Transverse colon (tissue), 4 donors: ENCODE measurements at regions not wholly inside any gene's neighbourhood (a gene's known extent, or its start where the extent isn't known, plus 50 kb on each side); places are given as distances from the start of the nearest gene placed in this dataset.
"Not testable (repeated sequence)": the region's sequence is repeated elsewhere in the genome, so short reads cannot be mapped to it uniquely, and the experiment has no call there.

ENCODE experiments used
- DNase-seq: peaks from one replicate; pipeline ENCODE4 v3.0.0-alpha.2; 2019
- H3K27ac ChIP-seq, 4 donors: fragments of 200-600 bp; sonication (generic); 2 replicates each; pipeline ENCODE4 v1.5.1; 2016 to 2018; ENCODE audit warnings: inconsistent platforms in 4 of 4
- H3K27me3 ChIP-seq: fragments of 200-600 bp; sonication (generic); 2 replicates; pipeline ENCODE4 v1.5.1; 2017; ENCODE audit warnings: inconsistent platforms
- H3K36me3 ChIP-seq, 4 donors: fragments of 200-600 bp; sonication (generic); 2 replicates each; pipeline ENCODE4 v1.5.1; 2017 to 2019; ENCODE audit warnings: inconsistent platforms in 4 of 4
- H3K4me1 ChIP-seq, 4 donors: fragments of 200-600 bp; sonication (generic); 2 replicates each; pipeline ENCODE4 v1.5.1; 2017 to 2020; ENCODE audit warnings: inconsistent platforms in 4 of 4
- H3K4me3 ChIP-seq, 4 donors: fragments of 200-600 bp; sonication (generic); 1 replicate in 1 of 4; 2 replicates in 3 of 4; pipeline versions ENCODE4 v1.5.1 to v1.6.1; 2017 to 2019; ENCODE audit warnings: inconsistent platforms in 4 of 4
- H3K9me3 ChIP-seq, 2 donors: fragments of 200-600 bp; sonication (generic); 2 replicates each; pipeline ENCODE4 v1.5.1; 2017 to 2019; ENCODE audit warnings: inconsistent platforms in 2 of 2
- EP300 ChIP-seq: sonication (generic); formaldehyde crosslinking; IDR thresholded peaks from one replicate; pipeline ENCODE4 v1.6.1; 2017; ENCODE audit warnings: antibody characterized with exemption, low read depth
- POLR2A ChIP-seq: fragments of 450-650 bp; IDR thresholded peaks from one replicate; pipeline ENCODE4 v1.6.1; 2016; ENCODE audit warnings: antibody characterized with exemption, mild to moderate bottlenecking, moderate library complexity
- POLR2AphosphoS5 ChIP-seq, 3 donors: sonication (generic); formaldehyde crosslinking; IDR thresholded peaks; one replicate each; pipeline ENCODE4 v1.6.1; 2016; ENCODE audit warnings: antibody characterized with exemption in 3 of 3
- WGBS, 2 donors: methylation state at CpG; one replicate each; pipeline ENCODE4 v1.1.5; 2018; ENCODE audit warnings: low coverage in 1 of 2; 5-methylcytosine and 5-hydroxymethylcytosine counted together
- in situ Hi-C, 4 donors: fragments of 200-750 bp; cut with MboI; loops; one replicate each; pipeline versions ENCODE4 v1.15.0 to v1.15.1; 2017; ENCODE audit warnings: low sequenced_read_pairs in 3 of 4, low pct_ligation_motif_present in 1 of 4, low pct_unique_long_range_greater_than_20kb in 1 of 4
- intact Hi-C: fragments of 100-400 bp; cut with DNase I; formaldehyde crosslinking; loops from one replicate; pipeline ENCODE4 v1.15.1; 2023; ENCODE audit warnings: low total_unique reads
- TF ChIP-seq, protein P1 (sequence below), 5 experiments: fragments of 200-600 bp in 3 of 5; fragments of 450-650 bp in 2 of 5; sonication (generic) in 3 of 5; IDR thresholded peaks; 1 replicate in 2 of 5; 2 replicates in 3 of 5; pipeline ENCODE4 v1.5.1; 2016 to 2017; ENCODE audit warnings: antibody characterized with exemption in 5 of 5, inconsistent platforms in 3 of 5, mild to moderate bottlenecking in 2 of 5, moderate library complexity in 1 of 5

DNA sequence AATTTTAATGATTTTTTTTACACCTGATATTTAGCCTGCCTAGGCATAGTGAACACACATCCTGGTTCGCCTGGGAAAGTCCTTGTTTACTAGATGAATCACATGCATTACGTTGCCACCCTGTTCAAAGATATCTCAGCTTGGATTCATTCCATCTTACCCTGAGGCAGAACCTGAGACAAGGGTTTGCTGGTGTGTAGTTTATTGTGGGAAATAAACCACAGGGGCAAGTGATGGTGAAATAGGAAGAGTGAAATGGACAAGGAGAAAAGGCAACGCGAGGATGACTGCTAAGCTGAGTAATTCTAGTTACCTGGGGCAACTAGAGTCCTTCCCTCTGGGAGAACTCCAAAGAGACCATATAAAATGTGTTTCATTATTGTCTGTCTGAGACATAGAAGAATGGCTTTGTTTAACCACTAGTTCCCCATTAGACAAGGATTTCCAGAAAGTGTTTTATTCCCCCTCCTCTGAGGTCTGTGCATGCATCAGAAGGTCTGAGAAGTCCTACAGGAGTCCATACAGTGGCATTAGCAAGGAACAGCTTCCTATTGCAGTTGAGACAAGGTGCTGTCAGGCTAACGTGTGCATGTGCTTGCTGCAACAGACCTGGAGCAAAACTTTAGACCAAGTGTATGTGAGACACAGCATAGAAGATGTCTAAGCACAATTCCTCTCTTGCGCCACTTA lies 797.3 kb upstream of the FRG1 start:
- in situ Hi-C loops: no loop called here
- intact Hi-C loops: no loop called here
- no peak for DNase-seq
- 66 to 81% methylated on average over 2 to 6 of the region's 6 CpGs for WGBS, 2 donors
- TF ChIP-seq EP300 (no peak), POLR2A (no peak), POLR2AphosphoS5 (IDR thresholded peaks at IDR 0.05) (no peak)
- TF ChIP-seq, protein P1, sequence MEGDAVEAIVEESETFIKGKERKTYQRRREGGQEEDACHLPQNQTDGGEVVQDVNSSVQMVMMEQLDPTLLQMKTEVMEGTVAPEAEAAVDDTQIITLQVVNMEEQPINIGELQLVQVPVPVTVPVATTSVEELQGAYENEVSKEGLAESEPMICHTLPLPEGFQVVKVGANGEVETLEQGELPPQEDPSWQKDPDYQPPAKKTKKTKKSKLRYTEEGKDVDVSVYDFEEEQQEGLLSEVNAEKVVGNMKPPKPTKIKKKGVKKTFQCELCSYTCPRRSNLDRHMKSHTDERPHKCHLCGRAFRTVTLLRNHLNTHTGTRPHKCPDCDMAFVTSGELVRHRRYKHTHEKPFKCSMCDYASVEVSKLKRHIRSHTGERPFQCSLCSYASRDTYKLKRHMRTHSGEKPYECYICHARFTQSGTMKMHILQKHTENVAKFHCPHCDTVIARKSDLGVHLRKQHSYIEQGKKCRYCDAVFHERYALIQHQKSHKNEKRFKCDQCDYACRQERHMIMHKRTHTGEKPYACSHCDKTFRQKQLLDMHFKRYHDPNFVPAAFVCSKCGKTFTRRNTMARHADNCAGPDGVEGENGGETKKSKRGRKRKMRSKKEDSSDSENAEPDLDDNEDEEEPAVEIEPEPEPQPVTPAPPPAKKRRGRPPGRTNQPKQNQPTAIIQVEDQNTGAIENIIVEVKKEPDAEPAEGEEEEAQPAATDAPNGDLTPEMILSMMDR (IDR thresholded peaks at IDR 0.05): no peak
- no peaks in the 10 kb centered on the region for H3K27me3 ChIP-seq
- no peaks in the 10 kb centered on the region for H3K36me3 ChIP-seq
- no peak overlapping the region for H3K27ac ChIP-seq
- H3K4me3 ChIP-seq: no peak overlapping the region
- no peaks in the 10 kb centered on the region for H3K4me1 ChIP-seq
- no peaks in the 10 kb centered on the region for H3K9me3 ChIP-seq

DNA sequence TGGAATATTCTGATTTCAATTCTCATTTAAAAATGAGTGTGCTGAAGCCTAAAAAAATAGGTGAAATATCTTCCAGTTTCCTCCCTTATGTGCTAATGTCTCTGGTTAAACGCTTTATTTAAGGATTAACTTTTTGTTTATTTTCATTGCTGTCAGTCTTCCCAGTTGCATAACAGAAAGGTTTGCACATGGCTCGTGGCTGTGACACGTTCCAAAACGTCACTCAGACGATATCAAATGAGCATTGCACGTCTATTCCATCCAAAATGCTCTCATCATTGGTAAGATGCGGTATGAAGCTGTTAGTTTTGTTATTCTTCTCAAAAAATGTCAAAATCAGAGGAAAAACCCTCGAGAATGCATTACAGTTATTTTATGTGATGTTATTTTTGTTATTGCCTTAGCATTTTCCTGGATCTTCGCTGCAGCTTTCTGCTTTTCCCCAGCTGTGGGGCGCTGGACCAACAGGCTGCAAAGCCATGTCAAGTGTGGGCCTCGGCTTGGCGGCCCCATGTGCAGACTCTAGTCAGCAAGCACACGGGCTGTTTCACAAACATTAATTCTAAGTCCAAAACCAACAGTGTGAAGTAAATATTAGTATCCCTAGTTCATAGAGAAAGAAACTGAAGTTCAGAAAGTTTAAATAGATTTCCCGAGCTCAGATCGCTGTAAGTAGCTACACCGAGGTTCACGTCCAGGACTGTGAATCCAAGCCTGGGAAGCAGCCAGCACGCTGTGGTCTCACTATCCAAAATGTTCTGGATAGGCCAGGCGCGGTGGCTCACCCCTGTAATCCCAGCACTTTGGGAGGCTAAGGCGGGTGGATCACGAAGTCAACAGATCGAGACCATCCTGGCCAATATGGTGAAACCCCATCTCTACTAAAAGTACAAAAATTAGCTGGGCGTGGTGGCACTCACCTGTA lies 793.4 kb upstream of the FRG1 start:
- no peak overlapping the region for H3K27ac ChIP-seq
- no peaks in the 10 kb centered on the region for H3K27me3 ChIP-seq
- 50 to 65% methylated on average over 13 to 24 of the region's 24 CpGs for WGBS, 2 donors
- TF ChIP-seq POLR2A (no peak), POLR2AphosphoS5 (IDR thresholded peaks at IDR 0.05) (no peak), EP300 (no peak)
- TF ChIP-seq, protein P1 (IDR thresholded peaks at IDR 0.05): no peak
- H3K36me3 ChIP-seq: no peaks in the 10 kb centered on the region
- in situ Hi-C loops: no loop called here
- no peaks in the 10 kb centered on the region for H3K9me3 ChIP-seq
- H3K4me3 ChIP-seq: no peak overlapping the region
- DNase-seq: no peak
- intact Hi-C loops: no loop called here
- no peaks in the 10 kb centered on the region for H3K4me1 ChIP-seq

DNA sequence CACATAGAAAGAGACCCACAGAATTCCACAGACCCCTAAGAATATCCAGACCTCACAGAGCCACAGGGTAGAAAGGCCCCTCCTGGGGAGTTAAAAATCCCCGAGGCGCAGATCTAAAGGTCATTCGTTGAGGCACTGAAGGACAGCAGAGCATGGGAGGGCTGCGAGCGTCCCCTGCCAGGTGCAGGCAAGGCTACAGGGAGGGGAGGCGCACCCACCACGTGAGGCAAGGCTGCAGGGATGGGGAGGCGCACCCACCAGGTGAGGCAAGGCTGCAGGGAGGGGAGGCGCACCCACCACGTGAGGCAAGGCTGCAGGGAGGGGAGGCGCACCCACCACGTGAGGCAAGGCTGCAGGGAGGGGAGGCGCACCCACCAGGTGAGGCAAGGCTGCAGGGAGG lies 785.6 kb upstream of the FRG1 start:
- intact Hi-C loops, H3K27me3 ChIP-seq, in situ Hi-C loops: not testable (repeated sequence)

DNA sequence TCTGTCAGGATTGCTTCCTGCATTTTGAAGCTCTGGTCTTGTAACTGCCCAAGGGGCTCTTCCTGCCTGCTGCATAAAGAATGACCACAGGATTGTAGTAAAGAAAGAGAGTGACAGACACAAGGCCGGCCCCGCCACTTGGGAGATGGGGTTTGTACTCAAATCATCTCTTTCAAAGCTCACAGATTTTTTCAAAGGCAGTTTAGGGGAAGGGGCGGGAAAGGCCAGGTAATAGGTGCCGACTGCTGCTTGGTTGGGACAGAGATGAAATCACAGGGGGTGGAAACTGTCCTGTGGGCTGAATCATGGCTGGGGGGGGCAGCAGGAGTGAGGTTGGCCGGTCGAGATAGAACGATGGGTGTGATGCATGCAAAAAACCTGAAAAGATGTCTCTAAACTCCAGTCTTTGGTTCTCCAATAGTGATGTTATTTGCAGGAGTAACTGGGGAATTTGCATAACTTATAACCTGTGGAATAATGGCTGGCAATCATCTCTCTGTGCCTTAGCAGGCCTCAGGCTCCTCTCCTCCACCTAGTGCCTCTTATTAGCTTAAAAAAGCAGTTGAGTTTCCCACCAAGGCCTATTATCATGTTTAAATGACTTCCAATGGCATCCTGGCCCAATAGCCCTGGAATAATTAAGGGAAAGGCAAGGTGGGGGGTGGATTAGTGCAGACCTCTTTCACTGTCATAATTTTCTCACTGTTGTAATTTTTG lies 778.4 kb upstream of the FRG1 start:
- no peak for TF ChIP-seq POLR2A
- no peak for DNase-seq
- Histone ChIP-seq H3K4me3 (no peak overlapping the region), H3K9me3 (no peaks in the 10 kb centered on the region), H3K36me3 (no peaks in the 10 kb centered on the region), H3K27me3 (no peaks in the 10 kb centered on the region), H3K4me1 (no peaks in the 10 kb centered on the region), H3K27ac (no peak overlapping the region)
- 70 to 73% methylated on average over 3 to 7 of the region's 7 CpGs for WGBS, 2 donors
- in situ Hi-C loops (no loop called here), intact Hi-C loops (no loop called here)

More for the DNA sequence above, 785.6 kb upstream of the FRG1 start:
- 90% methylated on average over 10 of the region's 13 CpGs; no CpG with 5 or more reads in 1 of the 2 donors for WGBS, 2 donors
- H3K27ac ChIP-seq, DNase-seq, H3K4me1 ChIP-seq, H3K4me3 ChIP-seq, H3K36me3 ChIP-seq, H3K9me3 ChIP-seq: not testable (repeated sequence)

DNA sequence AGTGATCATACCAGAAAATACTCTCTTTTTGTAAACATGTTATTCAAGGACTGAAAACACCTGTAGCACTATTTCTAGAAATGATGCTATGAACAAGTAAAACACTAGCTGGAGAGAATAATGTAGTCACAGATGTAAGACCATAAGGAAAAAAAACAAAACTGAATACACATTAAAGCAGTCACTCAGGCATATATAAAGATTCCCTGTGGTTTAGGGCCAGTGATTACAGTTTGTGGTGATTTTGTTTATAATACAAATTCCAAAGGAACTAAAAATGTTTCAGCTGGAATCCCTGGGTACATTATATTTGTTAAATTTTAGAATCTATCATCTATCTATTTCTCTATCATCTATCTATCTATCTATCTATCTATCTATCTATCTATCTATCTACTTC lies 777.8 kb upstream of the FRG1 start:
- no peak for TF ChIP-seq POLR2A
- TF ChIP-seq POLR2AphosphoS5 (IDR thresholded peaks at IDR 0.05): no peak
- TF ChIP-seq, protein P1 (IDR thresholded peaks at IDR 0.05): no peak
- no peak for TF ChIP-seq EP300
- intact Hi-C loops (no loop called here), in situ Hi-C loops (no loop called here)
- no peak overlapping the region for H3K27ac ChIP-seq
- no peak overlapping the region for H3K4me3 ChIP-seq
- no peaks in the 10 kb centered on the region for H3K27me3 ChIP-seq
- no peak for DNase-seq
- H3K36me3 ChIP-seq: no peaks in the 10 kb centered on the region
- H3K9me3 ChIP-seq: no peaks in the 10 kb centered on the region
- H3K4me1 ChIP-seq: no peaks in the 10 kb centered on the region
